Psoas muscle (tissue), 7 donors: ENCODE measurements at regions not wholly inside any gene's neighbourhood (a gene's known extent, or its start where the extent isn't known, plus 50 kb on each side); places are given as distances from the start of the nearest gene placed in this dataset.

Source experiments
- ATAC-seq, 4 donors: fragments of 200-7000 bp; cut with Tn5 transposase; one replicate each; pipeline ENCODE4 v1.9.1; 2020; ENCODE audit warnings: moderate library complexity in 3 of 4, mild to moderate bottlenecking in 2 of 4
- DNase-seq, 2 donors: peaks; one replicate each; pipeline ENCODE4 v3.0.0-alpha.2; 2020
- H3K27ac ChIP-seq: fragments of 200-600 bp; one replicate; pipeline ENCODE4 v1.8.0; 2022
- H3K27me3 ChIP-seq, 3 donors: fragments of 200-600 bp in 1 of 3; one replicate each; pipeline versions ENCODE4 v1.6.1 to v1.8.0; 2013 to 2022; ENCODE audit warnings: low read length in 2 of 3, mild to moderate bottlenecking in 2 of 3, moderate library complexity in 1 of 3; ENCODE audit not compliant: insufficient read depth in 3 of 3
- H3K36me3 ChIP-seq, 2 donors: fragments of 200-600 bp in 1 of 2; one replicate each; pipeline versions ENCODE4 v1.6.1 to v1.8.0; 2013 to 2022; ENCODE audit warnings: low read depth in 1 of 2, mild to moderate bottlenecking in 1 of 2, moderate library complexity in 1 of 2; ENCODE audit not compliant: insufficient read depth in 1 of 2
- H3K4me1 ChIP-seq: fragments of 200-600 bp; one replicate; pipeline ENCODE4 v1.8.0; 2022
- H3K4me3 ChIP-seq: fragments of 200-600 bp; one replicate; pipeline ENCODE4 v1.8.0; 2022; ENCODE audit warnings: mild to moderate bottlenecking
- H3K9me3 ChIP-seq: fragments of 200-600 bp; one replicate; pipeline ENCODE4 v1.8.0; 2022
- CTCF ChIP-seq: fragments of 200-600 bp; IDR thresholded peaks from one replicate; pipeline ENCODE4 v1.8.0; 2022; ENCODE audit warnings: antibody characterized with exemption
- WGBS, 3 donors: extraction: QIAGEN DNeasy Blood & Tissue Kit; methylation state at CpG; one replicate each; pipeline versions ENCODE4 v1.1.6 to v1.1.7; 2013; 5-methylcytosine and 5-hydroxymethylcytosine counted together
- intact Hi-C, 2 donors: fragments of 100-400 bp; cut with DNase I; formaldehyde crosslinking; loops; one replicate each; pipeline versions ENCODE4 v1.11.0 to v1.14.2; 2022
- donor health status: healthy with polysubstance abuse.
- donor health status: DM: no; HTN: no; CAD: no; lungs with moderate emphysema.
- donor health status: Bipolar disorder and iron deficiency.
- donor health status: healthy.
- donor health status: DM: yes; HTN: yes; CAD: no.
- donor health status: DM: no; HTN: no; CAD: no.
- donor health status: DM: yes; HTN: yes; CAD: no.

GRCh38 chr7:148480479-148481146, 110.0 kb upstream of the C7orf33 start:
- peaks cover 0 to 19% (median 6%) of the 10 kb centered on the region in 3 donors for H3K27me3 ChIP-seq
- no peak overlapping the region for H3K27ac ChIP-seq
- ATAC-seq (no peak), DNase-seq (no peak)
- 57 to 68% (median 58%) methylated on average over 5 of the region's 5 CpGs for WGBS, 3 donors
- no peaks in the 10 kb centered on the region for H3K4me1 ChIP-seq
- no peak for TF ChIP-seq CTCF
- H3K9me3 ChIP-seq, result no peaks in the 10 kb centered on the region
- intact Hi-C loops, result no loop called here
- H3K4me3 ChIP-seq, result no peak overlapping the region
- no peaks in the 10 kb centered on the region for H3K36me3 ChIP-seq

- Histone ChIP-seq H3K27me3 (peaks cover 0 to 19% (median 6%) of the 10 kb centered on the region in 3 donors), H3K9me3 (no peaks in the 10 kb centered on the region), H3K4me1 (no peaks in the 10 kb centered on the region), H3K4me3 (no peak overlapping the region), H3K36me3 (no peaks in the 10 kb centered on the region), H3K27ac (no peak overlapping the region)
- ATAC-seq, result no peak
- WGBS, 3 donors, result 31 to 49% (median 37%) methylated on average over 3 of the region's 3 CpGs
- DNase-seq, result no peak
- no peak for TF ChIP-seq CTCF
- intact Hi-C loops, result no loop called here
These were observed 109.4 kb upstream of the C7orf33 start for GRCh38 chr7:148481147-148481526.

- no peaks in the 10 kb centered on the region for H3K4me1 ChIP-seq
- intact Hi-C loops, result no loop called here
- no peak for ATAC-seq
- no peak for DNase-seq
- H3K9me3 ChIP-seq, result no peaks in the 10 kb centered on the region
- H3K4me3 ChIP-seq, result no peak overlapping the region
- no peak for TF ChIP-seq CTCF
- H3K36me3 ChIP-seq, result no peaks in the 10 kb centered on the region
- H3K27me3 ChIP-seq, result peaks cover 0 to 19% (median 6%) of the 10 kb centered on the region in 3 donors
- no peak overlapping the region for H3K27ac ChIP-seq
- WGBS, 3 donors, result 23 to 29% (median 27%) methylated on average over 19 of the region's 19 CpGs
These were observed 108.5 kb upstream of the C7orf33 start for GRCh38 chr7:148481971-148482626.

GRCh38 chr7:148483515-148484308, 106.9 kb upstream of the C7orf33 start:
- ATAC-seq, result no peak
- no peak for DNase-seq
- WGBS, 3 donors, result 84 to 92% (median 87%) methylated on average over 17 of the region's 17 CpGs
- Histone ChIP-seq H3K9me3 (no peaks in the 10 kb centered on the region), H3K27ac (no peak overlapping the region), H3K4me3 (no peak overlapping the region), H3K27me3 (peaks cover 0 to 19% (median 6%) of the 10 kb centered on the region in 3 donors), H3K4me1 (no peaks in the 10 kb centered on the region), H3K36me3 (no peaks in the 10 kb centered on the region)
- no peak for TF ChIP-seq CTCF
- intact Hi-C loops, result no loop called here
